COLO668 (cell line): ENCODE measurements at regions not wholly inside any gene's neighbourhood (a gene's known extent, or its start where the extent isn't known, plus 50 kb on each side); places are given as distances from the start of the nearest gene placed in this dataset.
"Not testable (repeated sequence)": the region's sequence is repeated elsewhere in the genome, so short reads cannot be mapped to it uniquely, and the experiment has no call there.

Experiments used
- DNase-seq: peaks from one replicate; lab custom pipeline; 2025; ENCODE audit not compliant: unreplicated experiment; lab: John Stamatoyannopoulos, UW

- not testable (repeated sequence) for DNase-seq
These were observed 338.8 kb upstream of the IRX2 start for GRCh38 chr5:3090305-3090704.

GRCh38 chr5:3080366-3080765, 328.9 kb upstream of the IRX2 start:
- no peak for DNase-seq

GRCh38 chr5:3077684-3078083, 326.2 kb upstream of the IRX2 start:
- DNase-seq, result no peak

DNA sequence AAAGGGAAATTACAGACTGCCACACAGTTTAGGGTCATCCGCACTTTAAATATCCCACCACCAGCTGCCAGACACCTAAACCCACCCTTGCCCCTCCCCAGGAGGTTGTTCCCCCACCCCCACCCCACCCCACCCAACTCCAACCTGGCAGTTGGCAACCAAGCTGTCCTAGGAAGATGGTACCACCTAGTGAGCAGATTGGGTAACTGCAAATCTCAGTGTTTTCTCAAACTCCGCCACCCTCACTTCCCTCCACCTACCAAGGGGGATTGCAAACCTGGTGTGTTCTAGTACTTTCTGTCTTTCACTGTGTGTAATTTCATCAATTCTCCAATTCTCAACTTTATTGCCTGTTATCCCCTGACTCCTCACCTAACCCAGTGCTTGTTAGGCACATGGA, 323.8 kb upstream of the IRX2 start:
- no peak for DNase-seq

DNA sequence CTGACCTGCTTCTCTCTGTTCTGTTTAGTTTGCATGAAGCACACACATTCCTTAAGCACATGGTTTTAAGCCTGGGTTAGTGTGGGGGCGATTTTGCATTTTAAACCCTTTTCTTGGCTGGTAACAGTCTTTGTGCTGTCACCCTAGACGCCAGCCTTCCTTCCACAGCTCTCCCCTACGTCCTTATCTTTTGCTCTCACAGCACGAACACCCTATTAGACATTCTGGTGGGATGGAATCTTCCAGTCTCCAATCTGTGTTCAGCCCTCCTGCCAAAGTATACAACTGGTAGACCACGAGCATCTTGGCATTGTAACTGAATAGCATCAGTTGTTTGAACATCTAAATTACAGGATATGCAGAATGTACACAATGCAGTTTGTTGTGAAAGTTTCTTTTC, 316.9 kb upstream of the IRX2 start:
- DNase-seq, result no peak

GRCh38 chr5:3060283-3060682, 308.8 kb upstream of the IRX2 start:
- no peak for DNase-seq

- no peak for DNase-seq
These were observed 308.0 kb upstream of the IRX2 start for GRCh38 chr5:3059488-3059887.

- DNase-seq, result no peak
These were observed 307.5 kb upstream of the IRX2 start for GRCh38 chr5:3058942-3059341.

GRCh38 chr5:3056866-3057265, 305.4 kb upstream of the IRX2 start:
- DNase-seq, result no peak

- no peak for DNase-seq
These were observed 299.9 kb upstream of the IRX2 start for GRCh38 chr5:3051400-3051799.

DNA sequence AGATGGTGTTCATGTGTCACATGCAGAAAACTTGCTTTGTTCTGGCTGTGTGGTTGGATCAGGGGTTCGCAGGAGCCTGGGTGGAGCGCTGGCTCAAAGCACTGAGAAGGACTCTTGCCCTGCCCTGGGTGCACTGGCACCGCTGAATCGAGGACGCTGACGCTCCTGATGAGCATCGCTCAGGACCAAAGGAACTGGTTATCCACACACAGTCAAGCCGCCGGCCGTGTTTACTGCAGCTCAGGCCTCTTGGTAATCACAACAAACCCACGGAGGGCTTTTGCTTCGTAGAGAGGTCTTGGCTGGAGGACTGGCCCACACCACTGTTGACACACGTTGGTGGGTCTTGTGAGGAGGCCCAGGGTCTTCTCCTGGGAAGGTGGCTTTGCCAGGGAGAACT, 299.4 kb upstream of the IRX2 start:
- no peak for DNase-seq

GRCh38 chr5:3049261-3049660, 297.8 kb upstream of the IRX2 start:
- no peak for DNase-seq

GRCh38 chr5:3047212-3047774, 295.8 kb upstream of the IRX2 start:
- DNase-seq, result no peak

DNA sequence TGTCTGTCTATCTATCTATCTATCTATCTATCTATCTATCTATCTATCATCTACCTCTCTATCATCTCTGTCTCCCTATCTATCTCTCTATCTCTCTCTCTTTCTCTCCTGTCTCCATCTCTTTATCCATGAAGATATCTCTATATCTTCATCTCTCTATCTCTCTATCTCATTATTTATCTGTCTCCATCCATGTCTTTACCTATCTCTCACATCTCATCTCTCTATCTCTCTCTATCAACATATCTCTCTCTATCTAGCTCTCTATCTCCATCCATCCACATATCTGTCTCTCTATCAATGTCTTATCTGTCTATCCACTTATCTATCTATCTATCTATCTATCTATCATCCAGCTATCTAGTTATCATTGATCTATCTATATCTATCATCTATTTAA, 292.1 kb upstream of the IRX2 start:
- DNase-seq, result no peak

DNA sequence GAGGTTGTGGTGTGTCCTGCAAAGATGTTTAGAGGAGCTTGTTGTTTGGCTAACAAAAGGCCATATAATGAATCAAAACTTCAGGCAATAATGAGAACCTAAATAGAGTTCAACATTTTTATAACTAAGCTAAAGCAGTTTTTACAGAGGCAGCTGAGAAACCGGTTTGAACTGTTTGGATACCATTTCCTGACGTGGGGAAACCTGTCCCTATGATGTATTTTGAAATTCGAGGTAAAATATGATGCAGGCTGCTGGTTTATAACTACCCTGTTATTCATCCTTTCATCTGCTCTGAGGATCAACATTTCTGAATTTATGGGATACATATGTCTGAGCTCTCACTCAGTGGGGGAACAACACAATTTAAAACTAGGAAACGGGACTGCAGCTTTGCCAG, 289.5 kb upstream of the IRX2 start:
- no peak for DNase-seq

GRCh38 chr5:3036041-3036788, 284.7 kb upstream of the IRX2 start:
- DNase-seq, result no peak

DNA sequence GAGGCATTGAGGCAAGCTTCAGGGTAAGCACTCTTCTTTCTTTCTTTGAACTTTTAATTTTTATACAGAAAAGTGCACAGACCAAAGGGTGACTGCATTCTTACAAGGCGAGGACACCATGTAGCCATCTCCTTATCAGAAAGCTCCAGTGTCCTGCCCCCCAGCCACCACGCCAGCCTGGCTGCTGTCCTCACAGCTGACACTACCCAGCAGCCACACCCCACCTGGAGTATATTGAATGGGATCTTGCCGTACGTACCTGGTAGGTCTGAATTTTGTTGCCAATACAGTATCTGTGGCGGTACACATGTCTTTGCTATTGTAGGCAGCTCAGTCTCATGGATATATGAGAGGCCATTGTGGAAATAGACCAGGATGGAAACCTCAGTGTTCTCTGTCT, 284.0 kb upstream of the IRX2 start:
- DNase-seq, result no peak

GRCh38 chr5:3034881-3035280, 283.4 kb upstream of the IRX2 start:
- DNase-seq, result no peak

- no peak for DNase-seq
These were observed 283.0 kb upstream of the IRX2 start for GRCh38 chr5:3034449-3034848.

GRCh38 chr5:3033033-3033755, 281.7 kb upstream of the IRX2 start:
- DNase-seq, result no peak

DNA sequence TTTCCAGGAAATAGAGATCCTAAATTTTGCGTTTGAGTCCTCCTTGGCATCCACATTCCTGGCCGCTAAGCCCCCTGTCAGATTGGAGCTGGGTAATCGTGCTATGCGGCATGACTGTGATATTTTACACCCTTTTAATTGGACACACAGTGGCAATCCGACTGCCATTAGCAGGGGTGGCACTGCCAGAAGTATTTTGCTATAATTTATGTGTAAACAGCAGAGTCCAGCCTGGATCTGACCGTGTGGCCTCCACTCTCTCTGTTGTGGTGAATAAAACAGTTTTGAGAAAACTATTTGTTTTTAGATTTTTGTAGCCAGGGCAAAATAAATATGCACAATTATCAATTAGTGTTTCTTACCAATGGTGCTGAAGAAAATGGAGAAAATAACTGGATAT, 281.0 kb upstream of the IRX2 start:
- no peak for DNase-seq

- no peak for DNase-seq
These were observed 280.4 kb upstream of the IRX2 start for GRCh38 chr5:3031733-3032378.
